NT2/D1 (cell line): ENCODE measurements at regions not wholly inside any gene's neighbourhood (a gene's known extent, or its start where the extent isn't known, plus 50 kb on each side); places are given as distances from the start of the nearest gene placed in this dataset.

Experiments
- SUZ12 ChIP-seq: IDR thresholded peaks from 2 replicates; pipeline ENCODE4 v1.6.1; 2011; ENCODE audit not compliant: insufficient read length, insufficient read depth; ENCODE audit errors: extremely low read depth
- YY1 ChIP-seq: IDR thresholded peaks from 2 replicates; pipeline ENCODE4 v1.6.1; 2011; ENCODE audit not compliant: insufficient read length, insufficient read depth
- ZNF274 ChIP-seq: IDR thresholded peaks from 2 replicates; pipeline ENCODE4 v1.6.1; 2011; ENCODE audit warnings: mild to moderate bottlenecking, low read depth, low read length

DNA sequence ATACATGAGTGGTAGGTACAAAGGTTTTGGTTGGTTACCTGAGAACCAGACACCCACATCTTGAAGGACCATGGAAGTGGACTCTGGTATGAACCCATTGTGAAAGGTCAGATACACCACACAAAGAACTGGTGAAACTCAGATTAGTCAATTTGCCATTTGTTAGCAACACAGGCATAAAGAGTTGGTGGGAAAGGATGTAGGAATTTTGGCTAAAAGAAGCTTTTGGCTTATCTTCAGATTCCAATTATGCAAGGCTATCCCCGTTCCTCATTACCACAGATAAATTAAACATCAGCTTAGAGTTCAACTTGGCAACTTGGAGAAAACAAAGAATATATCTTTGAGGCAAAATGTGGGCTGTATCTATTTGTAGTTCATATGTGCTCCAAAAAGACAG is 87.0 kb upstream of the IRF2BP2 start:
- no peak for TF ChIP-seq YY1
- TF ChIP-seq SUZ12, result no peak
- no peak for TF ChIP-seq ZNF274
